ENCODE measurements at regions not wholly inside any gene's neighbourhood (a gene's known extent, or its start where the extent isn't known, plus 50 kb on each side); places are given as distances from the start of the nearest gene placed in this dataset.

- TF ChIP-seq CTCF (IDR thresholded peaks at IDR 0.05; ENCODE audit: low read length), result no peak
- no peak for TF ChIP-seq EZH2phosphoT487 (IDR thresholded peaks at IDR 0.05; ENCODE audit: low read length)
- TF ChIP-seq EZH2 (optimal IDR thresholded peaks at IDR 0.05; ENCODE audit: low read depth, low read length), result no peak
Measured at GRCh38 chr2:66925128-66925527, 472.0 kb upstream of the ETAA1 start.

Measured in MM.1S (cell line).